Adrenal gland (tissue), 9 donors: ENCODE measurements at regions not wholly inside any gene's neighbourhood (a gene's known extent, or its start where the extent isn't known, plus 50 kb on each side); places are given as distances from the start of the nearest gene placed in this dataset.

Source experiments
- DNase-seq, 7 donors: peaks; one replicate each; pipeline ENCODE4 v3.0.0-alpha.2; 2019 to 2020
- H3K27ac ChIP-seq, 5 donors: fragments of 200-600 bp; sonication (generic) in 4 of 5; 1 replicate in 3 of 5; 2 replicates in 2 of 5; pipeline versions ENCODE4 v1.5.1 to v1.8.0; 2016 to 2020; ENCODE audit warnings: mild to moderate bottlenecking in 1 of 5
- H3K27me3 ChIP-seq: fragments of 200-600 bp; 2 replicates; pipeline ENCODE4 v1.8.0; 2021
- H3K36me3 ChIP-seq, 2 donors: fragments of 200-600 bp; replicated peaks in 1 of 2; 1 replicate in 1 of 2; 2 replicates in 1 of 2; pipeline versions ENCODE4 v1.5.1 to v1.8.0; 2018 to 2022
- H3K4me1 ChIP-seq, 2 donors: fragments of 200-600 bp; replicated peaks in 1 of 2; 1 replicate in 1 of 2; 2 replicates in 1 of 2; pipeline versions ENCODE4 v1.5.1 to v1.8.0; 2018 to 2021
- H3K4me3 ChIP-seq, 4 donors: fragments of 200-600 bp; sonication (generic) in 3 of 4; one replicate each; pipeline ENCODE4 v1.5.1; 2016 to 2018
- H3K9me3 ChIP-seq, 3 donors: fragments of 200-600 bp; sonication (generic) in 1 of 3; replicated peaks in 1 of 3; 1 replicate in 2 of 3; 2 replicates in 1 of 3; pipeline versions ENCODE4 v1.5.1 to v1.8.0; 2016 to 2021
- POLR2A ChIP-seq, 2 donors: fragments of 450-650 bp; IDR thresholded peaks; one replicate each; pipeline ENCODE4 v1.6.1; 2017; ENCODE audit warnings: antibody characterized with exemption in 2 of 2, mild to moderate bottlenecking in 2 of 2, moderate library complexity in 1 of 2
- WGBS, 4 donors: extraction: QIAGEN DNeasy Blood & Tissue Kit in 2 of 4; methylation state at CpG; one replicate each; pipeline versions ENCODE4 v1.1.5 to v1.1.7; 2013 to 2017; 5-methylcytosine and 5-hydroxymethylcytosine counted together
- intact Hi-C, 2 donors: fragments of 100-400 bp; cut with DNase I; formaldehyde crosslinking; loops; one replicate each; pipeline versions ENCODE4 v1.14.1 to v1.15.0; 2022 to 2023
- TF ChIP-seq, protein P1 (sequence below), 6 experiments: fragments of 450-650 bp in 4 of 6; fragments of 200-600 bp in 2 of 6; sonication (generic) in 1 of 6; IDR thresholded peaks; 1 replicate in 5 of 6; 2 replicates in 1 of 6; pipeline versions ENCODE4 v1.5.1 to v1.8.0; 2016 to 2021; ENCODE audit warnings: antibody characterized with exemption in 6 of 6, mild to moderate bottlenecking in 2 of 6, moderate library complexity in 1 of 6
- donor health status: healthy with polysubstance abuse.
- donor health status: Bipolar disorder and iron deficiency.
- donor health status: DM: yes; HTN: yes; CAD: no.
- donor health status: DM: no; HTN: no; CAD: no.
- donor health status: DM: no; HTN: no; CAD: no.

DNA sequence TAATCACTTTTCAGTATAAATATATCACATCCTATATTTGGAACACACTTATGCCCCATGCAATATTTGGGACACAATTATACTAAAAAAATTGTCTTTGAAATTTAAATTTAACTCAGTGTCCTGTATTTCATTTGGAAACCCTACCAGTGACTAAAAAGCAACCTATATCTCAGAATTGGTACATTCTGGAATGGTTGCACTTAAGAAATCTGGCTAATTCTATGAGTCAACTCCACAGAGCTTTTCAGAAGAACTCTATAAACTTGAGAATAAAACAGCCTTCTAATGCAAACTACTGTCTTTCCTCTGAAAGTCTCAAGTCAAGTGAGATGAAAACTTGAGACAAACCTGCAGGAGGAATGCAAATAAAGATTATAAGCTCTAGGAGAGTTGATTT, 320.2 kb downstream of the MAFB start:
- Histone ChIP-seq H3K27me3 (no peaks in the 10 kb centered on the region), H3K4me3 (no peak overlapping the region), H3K36me3 (no peaks in the 10 kb centered on the region), H3K4me1 (no peaks in the 10 kb centered on the region), H3K9me3 (no peaks in the 10 kb centered on the region), H3K27ac (no peak overlapping the region)
- no peak for DNase-seq
- TF ChIP-seq, protein P1, sequence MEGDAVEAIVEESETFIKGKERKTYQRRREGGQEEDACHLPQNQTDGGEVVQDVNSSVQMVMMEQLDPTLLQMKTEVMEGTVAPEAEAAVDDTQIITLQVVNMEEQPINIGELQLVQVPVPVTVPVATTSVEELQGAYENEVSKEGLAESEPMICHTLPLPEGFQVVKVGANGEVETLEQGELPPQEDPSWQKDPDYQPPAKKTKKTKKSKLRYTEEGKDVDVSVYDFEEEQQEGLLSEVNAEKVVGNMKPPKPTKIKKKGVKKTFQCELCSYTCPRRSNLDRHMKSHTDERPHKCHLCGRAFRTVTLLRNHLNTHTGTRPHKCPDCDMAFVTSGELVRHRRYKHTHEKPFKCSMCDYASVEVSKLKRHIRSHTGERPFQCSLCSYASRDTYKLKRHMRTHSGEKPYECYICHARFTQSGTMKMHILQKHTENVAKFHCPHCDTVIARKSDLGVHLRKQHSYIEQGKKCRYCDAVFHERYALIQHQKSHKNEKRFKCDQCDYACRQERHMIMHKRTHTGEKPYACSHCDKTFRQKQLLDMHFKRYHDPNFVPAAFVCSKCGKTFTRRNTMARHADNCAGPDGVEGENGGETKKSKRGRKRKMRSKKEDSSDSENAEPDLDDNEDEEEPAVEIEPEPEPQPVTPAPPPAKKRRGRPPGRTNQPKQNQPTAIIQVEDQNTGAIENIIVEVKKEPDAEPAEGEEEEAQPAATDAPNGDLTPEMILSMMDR (IDR thresholded peaks at IDR 0.05): no peak
- TF ChIP-seq POLR2A (IDR thresholded peaks at IDR 0.05): no peak
- intact Hi-C loops: no loop called here

DNA sequence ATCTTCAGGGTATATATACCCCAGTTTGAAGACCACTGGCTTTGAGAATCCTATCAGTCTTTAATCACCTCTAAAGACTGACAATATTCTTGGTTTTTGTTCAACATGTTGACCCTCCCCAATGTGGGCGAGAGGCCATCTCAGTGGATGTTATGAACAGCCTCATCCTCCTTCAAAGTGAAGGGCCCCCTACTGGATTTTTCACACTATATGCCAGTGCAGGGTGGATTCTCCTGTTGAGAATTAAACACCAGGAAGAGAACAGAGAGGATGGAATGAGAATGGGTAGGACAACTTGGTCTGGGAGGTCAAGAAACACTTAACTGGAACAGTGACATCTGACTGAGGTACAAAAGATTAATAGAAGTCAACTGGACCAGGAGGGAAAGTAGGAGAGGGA, 327.1 kb downstream of the MAFB start:
- no peak for TF ChIP-seq POLR2A (IDR thresholded peaks at IDR 0.05)
- no peaks in the 10 kb centered on the region for H3K36me3 ChIP-seq

DNA sequence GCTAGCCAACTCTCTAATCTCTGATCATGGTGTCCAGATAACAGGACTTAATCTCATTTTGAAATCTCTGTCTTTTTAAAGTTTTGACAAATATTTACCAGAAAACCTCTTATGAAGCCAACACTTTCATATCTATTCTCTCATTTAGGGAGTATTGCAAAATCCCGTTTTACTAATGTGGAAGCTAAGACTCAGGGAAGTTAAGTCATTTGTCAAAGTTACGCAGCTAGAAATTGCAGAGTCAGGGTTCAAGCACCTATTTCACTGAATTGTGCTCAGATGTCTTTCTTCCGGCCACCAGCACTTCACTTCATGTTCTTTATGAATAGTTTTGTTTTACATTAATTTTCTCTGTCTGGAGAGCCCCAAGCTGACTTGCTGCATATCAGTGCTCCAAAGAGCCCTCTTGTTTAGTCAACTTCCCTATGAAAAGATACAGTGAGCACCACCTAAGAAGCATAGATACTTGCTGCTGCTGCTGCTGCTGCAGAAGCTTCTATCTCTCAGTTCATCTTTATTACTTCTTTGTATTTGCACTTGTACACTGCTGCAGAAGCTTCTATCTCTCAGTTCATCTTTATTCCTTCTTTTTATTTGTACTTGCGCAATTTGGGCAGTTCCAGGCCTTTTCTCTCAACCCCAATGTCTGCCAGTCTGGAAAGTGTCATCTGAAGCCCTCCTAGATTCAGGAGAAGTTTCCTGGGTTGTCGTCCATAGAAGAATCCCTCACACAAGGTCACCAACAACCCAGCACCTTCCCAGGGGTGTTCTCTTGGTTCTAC, 329.7 kb downstream of the MAFB start:
- Histone ChIP-seq H3K4me1 (no peaks in the 10 kb centered on the region), H3K36me3 (no peaks in the 10 kb centered on the region), H3K27ac (no peak overlapping the region), H3K4me3 (no peak overlapping the region), H3K9me3 (no peaks in the 10 kb centered on the region), H3K27me3 (no peaks in the 10 kb centered on the region)
- WGBS, 4 donors: 58 to 66% (median 62%) methylated on average over 5 of the region's 5 CpGs
- intact Hi-C loops: no loop called here
- TF ChIP-seq, protein P1 (IDR thresholded peaks at IDR 0.05): no peak
- no peak for TF ChIP-seq POLR2A (IDR thresholded peaks at IDR 0.05)
- no peak for DNase-seq

More for the DNA sequence above, 327.1 kb downstream of the MAFB start:
- 56 to 78% (median 68%) methylated on average over 1 of the region's 1 CpG for WGBS, 4 donors
- H3K27me3 ChIP-seq: no peaks in the 10 kb centered on the region
- intact Hi-C loops: no loop called here
- no peak for DNase-seq
- H3K27ac ChIP-seq: no peak overlapping the region
- H3K4me3 ChIP-seq: no peak overlapping the region
- no peaks in the 10 kb centered on the region for H3K4me1 ChIP-seq
- H3K9me3 ChIP-seq: no peaks in the 10 kb centered on the region

DNA sequence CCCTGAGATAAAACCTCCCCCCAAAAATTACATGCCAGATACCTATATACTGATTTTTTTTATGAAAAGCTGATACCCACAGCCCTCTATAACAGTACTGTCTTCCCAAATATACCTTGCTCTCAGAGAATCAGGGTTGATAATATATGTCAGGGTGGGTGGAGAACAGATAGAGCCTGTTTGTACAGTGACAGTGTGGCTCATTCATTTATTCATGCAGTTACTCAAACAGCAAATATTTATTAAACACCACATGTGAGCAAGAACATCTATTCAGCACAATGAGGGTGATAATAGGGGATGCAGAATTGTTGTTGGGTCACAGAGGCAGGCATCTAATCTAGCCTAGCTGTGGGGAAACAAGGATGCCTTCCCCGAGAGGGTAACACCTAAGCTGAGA, 334.2 kb downstream of the MAFB start:
- Histone ChIP-seq H3K4me1 (no peaks in the 10 kb centered on the region), H3K27ac (no peak overlapping the region), H3K9me3 (no peaks in the 10 kb centered on the region), H3K4me3 (no peak overlapping the region), H3K27me3 (no peaks in the 10 kb centered on the region), H3K36me3 (no peaks in the 10 kb centered on the region)
- TF ChIP-seq, protein P1 (IDR thresholded peaks at IDR 0.05): no peak
- no peak for TF ChIP-seq POLR2A (IDR thresholded peaks at IDR 0.05)
- intact Hi-C loops: no loop called here
- no peak for DNase-seq
- WGBS, 4 donors: 87 to 92% (median 91%) methylated on average over 1 of the region's 1 CpG

DNA sequence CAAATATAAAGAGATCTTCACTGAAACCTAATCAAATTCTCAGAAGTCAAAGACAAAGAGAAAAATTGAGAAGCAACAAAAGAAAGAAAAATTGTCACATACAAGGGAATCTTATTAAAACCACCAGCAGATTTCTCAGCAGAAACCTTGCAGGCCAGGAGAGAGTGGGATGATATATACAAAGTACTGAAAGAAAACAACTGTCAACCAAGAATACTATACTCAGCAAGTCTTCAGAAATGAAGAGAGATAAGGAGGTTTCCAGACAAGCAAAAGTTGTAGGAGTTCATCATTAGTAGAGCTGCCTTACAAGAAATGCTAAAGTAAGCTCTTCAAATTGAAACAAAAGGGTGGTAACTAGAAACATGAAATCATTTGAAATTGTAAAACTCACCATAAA, 345.6 kb downstream of the MAFB start:
- peaks cover 0 to 5% (median 0%) of the 10 kb centered on the region in 3 donors for H3K9me3 ChIP-seq

More for the DNA sequence above, 345.6 kb downstream of the MAFB start:
- Histone ChIP-seq H3K4me1 (no peaks in the 10 kb centered on the region), H3K27ac (no peak overlapping the region), H3K27me3 (no peaks in the 10 kb centered on the region), H3K36me3 (no peaks in the 10 kb centered on the region), H3K4me3 (no peak overlapping the region)
- TF ChIP-seq POLR2A (IDR thresholded peaks at IDR 0.05): no peak
- TF ChIP-seq, protein P1 (IDR thresholded peaks at IDR 0.05): no peak
- intact Hi-C loops: no loop called here
- no peak for DNase-seq
